ENCODE measurements at regions not wholly inside any gene's neighbourhood (a gene's known extent, or its start where the extent isn't known, plus 50 kb on each side); places are given as distances from the start of the nearest gene placed in this dataset.
"Not testable (repeated sequence)": the region's sequence is repeated elsewhere in the genome, so short reads cannot be mapped to it uniquely, and the experiment has no call there.

DNA sequence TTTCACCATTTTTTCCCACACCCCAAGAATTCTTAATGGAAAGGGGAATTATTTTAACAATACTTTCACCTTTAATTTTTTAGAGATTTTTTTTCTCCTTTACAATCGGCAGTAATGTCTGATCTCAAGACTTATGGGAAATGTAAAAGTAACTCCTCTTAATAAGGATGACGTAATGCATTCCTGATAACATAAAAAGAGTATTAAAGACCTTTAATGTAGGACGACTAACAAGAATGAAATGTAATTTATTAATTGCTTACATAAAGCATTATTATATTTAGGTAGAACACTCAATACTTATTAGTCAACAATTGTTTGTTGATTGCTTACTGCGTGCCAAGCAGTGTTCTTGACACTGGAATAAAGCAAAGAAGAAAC is 416.8 kb upstream of the NAALADL2 start:
- DNase-seq (ENCODE audit: low read depth in 4 of 4, low spot score in 2 of 4), result no peak

DNA sequence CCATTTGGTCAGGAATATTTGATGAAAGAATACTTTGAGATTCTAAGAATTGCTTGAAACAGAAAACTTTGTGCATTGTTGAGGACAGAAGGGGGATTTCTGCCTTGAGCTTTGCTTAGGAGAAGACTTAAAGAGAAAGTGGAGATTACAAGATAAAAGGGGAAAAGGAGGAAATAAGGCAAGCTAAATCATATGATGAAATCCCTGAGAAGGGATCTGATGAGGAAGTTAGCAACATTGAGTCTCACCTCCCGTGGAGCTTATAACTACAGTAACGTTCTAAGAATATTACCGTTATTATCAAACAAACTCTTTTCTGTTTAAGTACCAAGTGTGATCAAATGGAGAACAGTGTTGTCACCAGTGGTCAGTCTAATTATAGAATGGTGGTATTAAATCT is 414.7 kb upstream of the NAALADL2 start:
- DNase-seq (ENCODE audit: low read depth in 4 of 4, low spot score in 2 of 4), result no peak

DNA sequence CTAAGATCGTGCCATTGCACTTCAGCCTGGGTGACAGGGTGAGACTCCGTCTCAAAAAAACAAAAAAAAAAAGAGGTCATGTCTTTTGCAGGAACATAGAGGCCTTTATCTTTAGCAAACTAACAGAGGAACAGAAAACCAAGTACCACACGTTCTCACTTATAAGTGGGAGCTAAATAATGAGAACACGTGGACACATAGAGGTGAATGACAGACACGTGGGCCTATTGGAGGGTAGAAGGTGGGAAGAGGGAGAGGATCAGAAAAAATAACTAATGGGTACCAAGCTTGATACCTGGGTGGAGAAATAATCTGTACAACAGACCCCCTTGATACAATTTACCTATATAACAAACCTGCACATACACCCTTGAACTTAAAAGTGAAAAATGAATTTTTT is 401.4 kb upstream of the NAALADL2 start:
- DNase-seq (ENCODE audit: low read depth in 4 of 4, low spot score in 2 of 4), result no peak

DNA sequence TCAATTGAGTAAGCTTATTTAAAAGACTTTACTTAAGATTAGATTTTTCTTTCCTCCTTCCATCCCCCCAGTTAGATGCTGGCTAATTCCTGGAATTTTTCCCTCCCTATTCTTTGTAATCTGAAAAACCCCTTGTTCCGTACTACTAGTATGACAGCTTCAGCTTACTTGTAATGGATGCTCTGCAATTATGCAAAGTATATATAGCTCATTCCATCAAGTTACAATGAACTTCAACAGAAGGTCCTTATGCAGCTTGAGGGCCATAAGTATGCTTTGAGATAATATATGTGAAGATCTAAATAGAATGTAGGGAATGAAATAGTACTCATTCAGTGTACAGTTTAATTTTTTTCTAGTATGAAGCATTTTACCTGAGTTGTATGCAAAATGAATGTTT is 398.3 kb upstream of the NAALADL2 start:
- no peak for DNase-seq (ENCODE audit: low read depth in 4 of 4, low spot score in 2 of 4)

DNA sequence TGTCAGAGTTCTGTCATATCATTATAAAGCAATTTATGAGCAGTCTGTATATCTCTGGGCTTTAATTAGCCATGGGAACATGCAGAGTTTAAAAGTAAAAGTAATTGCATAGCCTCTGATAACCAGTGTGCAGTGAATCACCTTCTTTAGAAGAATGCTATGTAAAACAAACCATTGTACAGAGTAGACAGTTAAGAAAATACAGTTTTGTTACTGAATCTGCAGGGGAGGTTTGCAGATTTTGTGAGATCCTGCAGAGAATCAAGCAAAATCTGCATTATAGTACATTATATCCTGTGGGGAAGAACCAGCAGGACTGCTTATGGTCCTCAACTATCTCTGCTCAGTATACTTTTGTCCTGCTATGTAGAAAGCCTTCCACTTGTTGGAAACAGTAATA is 396.2 kb upstream of the NAALADL2 start:
- DNase-seq (ENCODE audit: low read depth in 4 of 4, low spot score in 2 of 4), result no peak

DNA sequence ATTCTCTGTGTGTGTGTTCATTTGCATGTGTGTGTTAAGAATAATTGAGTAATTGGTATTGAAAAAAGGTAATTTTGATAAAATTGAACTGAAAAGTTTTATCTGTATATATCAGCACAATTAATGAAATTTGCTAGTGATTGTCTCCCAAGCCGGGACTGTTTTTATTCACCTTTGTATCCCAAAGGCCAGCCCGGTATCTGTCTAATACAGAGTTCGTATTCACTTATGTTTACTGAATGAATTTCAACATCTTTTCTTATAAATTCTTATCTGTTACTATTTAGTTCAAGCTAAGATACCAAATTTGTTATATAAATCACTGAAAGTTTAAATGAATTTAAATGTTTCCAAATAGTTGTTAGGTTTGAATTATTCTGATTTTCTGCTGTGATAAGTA is 394.0 kb upstream of the NAALADL2 start:
- no peak for DNase-seq (ENCODE audit: low read depth in 4 of 4, low spot score in 2 of 4)

DNA sequence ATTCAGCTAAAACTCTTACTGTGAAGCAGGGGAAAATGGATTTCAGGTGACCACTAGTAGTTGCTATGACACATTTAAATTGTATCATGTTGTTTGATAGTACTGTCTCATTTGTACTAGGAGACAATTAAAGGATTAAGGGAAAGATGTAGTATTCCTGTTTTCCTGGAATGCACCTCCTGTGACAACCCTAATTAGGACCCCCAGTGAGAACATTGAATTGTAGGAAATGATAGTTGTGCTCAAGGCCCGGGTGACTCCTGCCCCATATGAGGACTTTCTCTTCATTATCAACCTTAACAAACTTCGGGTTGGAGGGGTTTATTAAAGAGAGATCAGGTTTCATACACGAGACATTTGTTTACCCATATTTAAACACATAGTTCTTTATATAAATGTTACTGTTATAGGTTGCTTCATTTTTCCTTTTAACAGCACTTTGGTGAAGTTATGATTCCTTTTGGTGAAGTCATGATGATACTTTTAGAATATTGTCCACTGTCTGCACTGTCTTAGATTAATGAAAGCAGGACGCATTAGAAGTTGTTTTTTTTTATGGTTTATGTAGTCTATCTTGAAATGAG is 392.6 kb upstream of the NAALADL2 start:
- DNase-seq (ENCODE audit: low read depth in 4 of 4, low spot score in 2 of 4), result no peak

DNA sequence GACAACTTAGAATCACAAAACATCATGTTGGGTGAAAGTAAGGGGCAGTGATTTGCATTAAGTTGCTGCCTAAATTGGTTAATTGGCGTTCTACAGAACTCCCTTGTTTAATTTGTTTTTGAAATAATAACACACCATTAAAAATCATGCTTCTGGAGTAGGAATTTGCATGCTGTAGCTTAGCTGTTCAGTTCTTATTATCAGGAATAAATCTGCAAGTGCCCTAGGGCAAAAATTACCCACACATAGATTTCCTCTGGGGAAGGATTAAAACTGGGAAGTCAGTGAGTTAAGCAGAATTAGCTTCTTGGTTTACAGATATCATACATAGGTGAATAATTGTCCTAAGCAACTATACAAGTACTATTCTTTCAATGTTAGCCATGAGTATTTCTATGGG is 381.6 kb upstream of the NAALADL2 start:
- no peak for DNase-seq (ENCODE audit: low read depth in 4 of 4, low spot score in 2 of 4)

DNA sequence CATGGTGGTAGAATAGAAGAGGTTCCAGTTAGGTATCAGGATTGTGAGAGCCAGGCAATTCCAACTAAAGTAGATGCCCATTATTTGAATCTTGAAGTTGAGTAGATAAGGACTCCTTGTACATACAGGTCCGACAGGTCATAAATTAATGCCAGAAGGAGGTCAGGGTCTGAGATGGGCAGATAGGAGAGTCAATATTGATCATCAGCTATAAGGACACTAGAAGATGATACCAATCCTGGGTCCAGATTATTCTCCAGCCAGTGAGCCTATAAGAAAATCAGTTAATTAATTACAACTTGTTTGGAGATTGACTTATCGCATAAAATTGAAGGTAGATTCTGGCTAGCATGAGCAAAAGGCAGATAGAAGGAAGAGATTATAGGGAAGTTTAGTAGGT is 378.4 kb upstream of the NAALADL2 start:
- no peak for DNase-seq (ENCODE audit: low read depth in 4 of 4, low spot score in 2 of 4)

DNA sequence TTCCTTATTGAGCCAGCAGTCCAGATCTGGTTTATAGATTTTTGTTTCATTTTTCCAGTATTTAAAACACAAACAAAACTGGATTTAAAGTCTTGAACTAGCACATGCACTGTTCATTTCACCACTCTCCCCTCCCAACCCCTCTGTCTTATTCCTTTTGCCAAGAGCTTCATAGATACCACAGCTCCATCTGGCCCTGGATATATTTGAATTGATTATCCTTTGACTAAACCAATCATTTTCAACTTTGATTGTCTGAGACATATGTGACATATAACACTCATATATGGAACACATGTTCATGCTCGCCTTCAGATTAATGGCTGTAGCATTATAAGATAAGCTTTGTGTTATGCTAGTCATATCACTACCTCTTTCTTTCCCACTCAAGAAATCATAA is 376.6 kb upstream of the NAALADL2 start:
- no peak for DNase-seq (ENCODE audit: low read depth in 4 of 4, low spot score in 2 of 4)

DNA sequence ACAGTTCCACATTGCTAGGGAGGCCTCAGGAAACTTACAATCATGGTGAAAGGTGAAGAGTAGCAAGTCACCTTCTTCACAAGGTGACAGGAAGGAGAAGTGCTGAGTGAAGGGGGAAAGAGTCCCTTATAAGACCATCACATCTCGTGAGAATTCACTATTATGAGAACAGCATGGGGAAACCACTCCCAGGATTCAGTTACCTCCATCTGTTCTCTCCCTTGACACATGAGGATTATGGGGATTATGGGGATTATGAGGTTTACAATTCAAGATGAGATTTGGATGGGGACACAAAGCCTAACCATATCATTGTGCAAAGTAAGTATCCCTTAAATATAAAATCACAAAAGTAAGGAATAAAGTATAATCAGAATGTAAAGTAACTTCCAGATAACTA is 375.9 kb upstream of the NAALADL2 start:
- no peak for DNase-seq (ENCODE audit: low read depth in 4 of 4, low spot score in 2 of 4)

DNA sequence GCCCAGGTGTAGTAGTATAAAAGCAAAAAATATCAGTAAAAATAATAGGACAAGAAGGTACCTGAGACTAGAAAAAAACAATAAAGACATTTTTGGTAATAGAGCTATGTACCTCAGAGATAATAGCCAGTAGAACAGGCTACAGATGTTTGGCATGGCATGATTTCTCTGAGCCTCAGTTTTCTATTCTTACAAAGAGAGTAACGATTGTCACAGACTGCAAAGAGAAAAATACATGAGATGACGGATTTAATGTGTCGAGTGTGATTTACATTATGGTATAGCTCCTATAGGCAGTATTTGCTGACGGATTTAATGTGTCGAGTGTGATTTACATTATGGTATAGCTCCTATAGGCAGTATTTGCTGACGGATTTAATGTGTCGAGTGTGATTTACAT is 375.3 kb upstream of the NAALADL2 start:
- DNase-seq (ENCODE audit: low read depth in 4 of 4, low spot score in 2 of 4), result not testable (repeated sequence)

DNA sequence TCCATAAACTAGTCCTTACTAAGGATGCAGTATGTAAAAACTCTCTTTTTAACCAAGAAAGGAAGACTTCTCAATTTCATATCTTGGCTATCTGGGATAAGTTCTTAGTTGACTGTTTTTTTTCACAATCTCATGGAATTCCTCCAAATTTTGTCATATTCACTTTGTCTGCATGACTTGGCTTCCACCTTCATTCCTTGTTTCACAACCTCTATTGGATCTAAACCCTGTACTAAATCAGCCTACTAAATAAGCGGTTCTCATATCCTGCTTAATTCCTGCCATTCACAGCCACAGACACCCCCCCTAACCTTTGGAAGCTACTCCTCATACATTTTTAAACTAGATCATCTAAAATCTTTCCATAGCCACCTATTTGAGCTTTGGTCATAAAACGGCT is 370.6 kb upstream of the NAALADL2 start:
- no peak for DNase-seq (ENCODE audit: low read depth in 4 of 4, low spot score in 2 of 4)

DNA sequence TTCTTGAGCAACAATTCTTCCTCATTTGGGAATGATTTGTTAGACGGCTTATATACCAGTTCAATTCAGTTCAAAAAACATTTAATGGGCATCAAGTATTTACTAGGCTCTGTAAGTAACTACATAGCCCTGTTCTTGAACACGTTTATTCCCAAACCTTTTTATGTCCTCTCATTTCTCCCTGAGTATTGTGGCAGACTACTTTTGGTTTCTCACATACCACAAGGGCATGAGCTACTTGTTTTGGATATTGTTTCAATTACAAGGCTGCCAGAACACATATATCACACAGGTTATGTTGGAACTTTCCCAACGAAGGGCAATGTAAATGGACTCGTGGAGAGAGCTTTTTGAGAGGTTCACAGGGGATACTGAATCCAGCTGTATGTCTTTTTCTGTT is 363.8 kb upstream of the NAALADL2 start:
- DNase-seq (ENCODE audit: low read depth in 4 of 4, low spot score in 2 of 4), result peak in 2 of 4 donors; percentile 2 to 8

DNA sequence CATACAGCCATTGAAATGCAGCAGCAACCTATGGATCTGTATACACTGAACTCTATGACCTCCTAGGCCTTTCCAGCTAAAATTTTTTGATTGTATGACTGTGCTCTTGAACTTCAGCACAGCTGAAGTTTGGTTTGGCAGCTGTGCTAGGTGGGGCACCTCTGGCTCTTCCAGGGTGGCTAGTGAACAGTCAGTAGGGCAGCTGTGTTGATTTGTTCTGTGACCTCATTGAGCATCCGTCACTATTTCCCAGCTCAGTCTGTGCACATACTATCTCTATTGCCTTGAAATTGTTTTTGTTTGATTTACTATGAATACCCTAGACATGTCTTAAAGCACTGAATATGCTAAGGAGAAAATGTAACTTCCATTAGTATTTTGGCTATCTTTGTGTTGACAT is 363.2 kb upstream of the NAALADL2 start:
- no peak for DNase-seq (ENCODE audit: low read depth in 4 of 4, low spot score in 2 of 4)

DNA sequence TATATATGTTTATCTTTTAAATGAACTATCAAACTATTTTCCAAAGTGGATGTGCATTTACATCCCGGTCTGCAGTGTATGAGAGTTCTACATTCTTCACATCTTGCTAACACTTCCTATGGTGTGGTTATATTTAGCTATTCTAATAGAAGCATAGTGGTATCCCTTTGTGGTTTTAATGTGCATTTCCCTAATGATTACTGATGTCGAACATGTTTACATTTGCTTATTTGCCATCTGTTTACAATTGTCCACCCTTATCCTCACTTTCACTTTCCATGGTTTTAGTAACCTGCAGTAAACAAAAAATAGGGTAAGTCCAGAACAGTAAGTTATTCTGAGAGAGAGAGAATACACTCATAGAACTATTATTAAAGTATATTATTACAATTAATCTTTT is 360.5 kb upstream of the NAALADL2 start:
- no peak for DNase-seq (ENCODE audit: low read depth in 4 of 4, low spot score in 2 of 4)

DNA sequence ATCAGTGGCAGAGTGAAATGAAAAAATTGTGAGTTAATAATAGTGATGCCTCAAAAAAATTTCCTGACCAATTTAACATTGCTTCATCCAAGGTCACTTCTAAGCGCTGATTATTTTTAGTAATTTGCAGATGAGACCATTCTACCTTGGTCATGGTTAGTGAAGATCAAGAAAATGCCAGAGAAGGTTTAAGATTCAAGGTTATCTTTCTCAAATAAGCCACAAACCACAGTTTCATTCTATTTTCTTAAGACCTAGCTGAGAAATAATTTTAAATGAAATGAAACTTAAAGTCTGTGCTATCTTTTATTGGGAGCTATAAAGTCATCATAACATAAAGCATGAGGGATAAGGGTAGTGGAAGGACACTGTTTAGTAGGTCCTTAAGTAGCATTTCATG is 353.9 kb upstream of the NAALADL2 start:
- DNase-seq (ENCODE audit: low read depth in 4 of 4, low spot score in 2 of 4), result no peak

DNA sequence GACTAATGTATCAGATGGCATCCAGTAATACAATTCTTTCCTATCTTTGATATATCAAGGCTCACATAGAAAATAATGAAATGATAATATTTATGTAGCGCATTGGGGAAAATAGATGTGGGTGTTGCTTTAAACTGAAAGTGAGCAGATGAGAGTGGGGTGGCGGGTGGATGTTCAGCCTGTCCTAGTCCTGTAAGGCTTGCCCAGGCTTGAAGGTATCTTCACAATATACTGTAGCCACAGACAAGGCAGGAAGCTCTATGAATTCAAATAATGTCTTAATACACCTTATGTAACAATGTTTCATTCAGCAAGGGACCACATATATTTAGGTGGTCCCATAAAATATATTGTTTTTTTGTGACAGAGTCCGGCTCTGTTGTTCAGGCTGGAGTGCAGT is 334.9 kb upstream of the NAALADL2 start:
- DNase-seq (ENCODE audit: low read depth in 4 of 4, low spot score in 2 of 4), result no peak

DNA sequence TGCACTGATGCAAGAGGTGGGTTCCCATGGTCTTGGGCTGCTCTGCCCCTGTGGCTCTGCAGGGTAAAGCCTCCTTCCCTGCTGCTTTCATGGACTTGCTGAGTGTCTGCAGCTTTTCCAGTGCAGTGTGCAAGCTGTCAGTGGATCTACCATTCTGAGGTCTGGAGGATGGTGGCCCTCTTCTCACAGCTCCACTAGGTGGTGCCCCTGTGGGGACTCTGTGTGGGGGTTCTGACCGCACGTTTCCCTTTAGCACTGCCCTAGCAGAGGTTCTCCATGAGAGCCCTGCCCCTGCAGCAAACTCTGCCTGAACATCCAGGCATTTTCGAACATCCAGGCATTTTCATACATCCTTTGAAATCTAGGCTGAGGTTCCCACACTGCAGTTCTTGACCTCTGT is 329.8 kb upstream of the NAALADL2 start:
- no peak for DNase-seq (ENCODE audit: low read depth in 4 of 4, low spot score in 2 of 4)

DNA sequence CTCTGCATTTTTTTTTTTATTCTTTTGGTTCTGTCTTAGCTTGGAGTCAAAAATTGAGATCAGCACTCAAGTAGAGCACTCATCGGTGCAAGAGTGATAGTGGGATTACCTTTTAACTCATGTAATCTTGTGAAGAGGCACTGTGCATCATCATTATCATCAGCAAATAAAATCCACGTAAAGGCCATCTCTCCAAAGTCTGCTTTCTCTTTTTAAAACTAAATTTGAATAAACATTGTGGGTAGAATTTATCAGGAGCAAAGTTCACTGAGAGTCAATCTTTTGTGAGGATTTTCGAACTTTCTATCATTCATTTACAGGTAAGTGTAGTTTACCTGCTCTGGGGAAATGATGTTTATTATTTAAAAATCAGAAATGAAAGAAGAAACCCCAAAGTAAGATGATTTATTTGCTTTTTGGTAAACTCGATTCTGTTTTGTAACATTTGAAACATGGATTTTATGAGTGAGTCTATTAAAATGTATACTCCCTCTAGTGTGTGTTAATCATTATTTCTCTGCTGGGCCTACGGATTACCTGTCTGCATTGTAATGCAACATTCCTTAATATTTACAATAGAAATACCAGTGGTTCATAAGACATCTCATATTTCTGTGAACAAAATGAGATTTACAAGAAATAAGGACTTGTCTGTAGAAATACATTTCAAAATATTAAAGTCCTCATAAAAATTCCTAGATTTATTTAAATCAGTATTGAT is 327.7 kb upstream of the NAALADL2 start:
- no peak for DNase-seq (ENCODE audit: low read depth in 4 of 4, low spot score in 2 of 4)

DNA sequence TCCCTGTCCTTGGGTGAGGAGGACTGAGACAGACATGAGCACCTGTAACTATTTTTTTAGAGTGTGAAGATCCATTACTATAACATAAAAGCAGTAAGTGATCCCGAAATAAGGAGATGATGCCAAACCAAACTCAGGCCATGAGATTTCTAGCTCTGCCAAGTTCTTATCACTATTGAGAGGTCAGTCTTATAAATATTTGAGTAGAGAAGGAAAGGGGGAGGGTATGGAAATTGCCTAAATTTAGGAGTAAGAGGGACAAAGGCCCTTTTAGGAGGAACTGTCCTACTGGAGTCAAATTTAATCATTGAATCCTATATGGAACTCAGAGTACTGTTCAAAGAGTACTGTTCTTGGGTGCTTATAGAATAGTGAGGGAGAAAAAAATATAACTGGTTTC is 326.9 kb upstream of the NAALADL2 start:
- no peak for DNase-seq (ENCODE audit: low read depth in 4 of 4, low spot score in 2 of 4)

DNA sequence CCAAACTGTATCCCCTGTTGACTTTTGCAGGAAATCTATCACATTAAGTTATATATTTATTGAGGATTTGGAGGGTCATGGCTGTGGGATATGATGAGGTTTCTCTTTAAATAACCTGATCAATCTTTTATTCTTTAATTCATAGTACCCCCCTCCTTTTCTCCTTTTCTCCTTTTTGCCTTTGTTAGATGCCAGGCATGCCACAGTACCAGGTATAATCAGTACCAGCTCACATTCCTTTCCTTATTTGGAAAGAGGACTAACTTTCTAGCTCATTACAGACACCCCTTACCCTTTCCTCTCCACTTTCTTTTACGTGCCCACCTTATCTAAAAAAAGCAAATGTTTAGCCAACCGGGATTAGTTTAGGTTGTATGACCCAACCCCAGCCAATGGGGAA is 326.4 kb upstream of the NAALADL2 start:
- DNase-seq (ENCODE audit: low read depth in 4 of 4, low spot score in 2 of 4), result no peak

DNA sequence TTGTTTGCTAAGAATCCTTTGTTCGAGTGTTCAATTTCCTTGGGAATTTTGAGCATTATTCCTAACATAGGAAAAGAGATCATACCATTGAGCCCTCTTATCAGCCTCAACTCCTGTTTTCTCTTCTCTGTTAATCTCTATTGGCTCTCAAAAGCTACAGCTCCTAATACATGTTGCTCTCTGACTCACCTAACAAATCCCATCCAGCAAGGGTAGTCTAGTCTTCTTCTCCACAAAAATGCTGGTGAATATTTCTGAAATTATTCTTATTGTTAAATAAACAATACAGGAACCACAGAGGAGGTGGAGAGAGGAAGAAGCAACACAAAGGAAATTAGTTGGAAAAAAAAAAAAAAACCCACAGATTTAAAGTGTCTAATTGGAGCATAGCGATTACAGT is 325.8 kb upstream of the NAALADL2 start:
- no peak for DNase-seq (ENCODE audit: low read depth in 4 of 4, low spot score in 2 of 4)
